MM.1S (cell line): ENCODE measurements at regions not wholly inside any gene's neighbourhood (a gene's known extent, or its start where the extent isn't known, plus 50 kb on each side); places are given as distances from the start of the nearest gene placed in this dataset.

ENCODE experiments used
- DNase-seq: peaks from one replicate; pipeline ENCODE4 v3.0.0-alpha.2; 2015
- H2AFZ ChIP-seq: fragments of 300-600 bp; sonication (generic); 2 replicates; pipeline ENCODE4 v1.6.0; 2016; ENCODE audit warnings: antibody characterized with exemption, low read length
- H3F3A ChIP-seq: fragments of 300-600 bp; sonication (generic); 2 replicates; pipeline ENCODE4 v1.6.1; 2016; ENCODE audit warnings: mild to moderate bottlenecking, antibody characterized with exemption, low read length, moderate library complexity, mixed read lengths; ENCODE audit not compliant: insufficient read depth
- H3K27ac ChIP-seq: fragments of 300-600 bp; sonication (generic); 2 replicates; pipeline ENCODE4 v1.5.1; 2016; ENCODE audit warnings: mild to moderate bottlenecking, low read length
- H3K27me3 ChIP-seq: fragments of 300-600 bp; sonication (generic); replicated peaks from 2 replicates; pipeline ENCODE4 v1.6.0; 2016; ENCODE audit warnings: low read length; ENCODE audit not compliant: insufficient read depth
- H3K36me3 ChIP-seq: fragments of 300-600 bp; sonication (generic); replicated peaks from 2 replicates; pipeline ENCODE4 v1.6.1; 2016; ENCODE audit warnings: mild to moderate bottlenecking, low read length, mixed read lengths; ENCODE audit not compliant: insufficient read depth
- H3K4me1 ChIP-seq: fragments of 300-600 bp; sonication (generic); 2 replicates; pipeline ENCODE4 v1.6.1; 2016; ENCODE audit warnings: low read length, mixed read lengths
- H3K4me2 ChIP-seq: fragments of 300-600 bp; sonication (generic); 2 replicates; pipeline ENCODE4 v1.6.0; 2016; ENCODE audit warnings: low read depth, low read length
- H3K4me3 ChIP-seq: fragments of 300-600 bp; sonication (generic); 2 replicates; pipeline ENCODE4 v1.5.1; 2016; ENCODE audit warnings: low read length, mixed read lengths
- H3K79me2 ChIP-seq: fragments of 300-600 bp; sonication (generic); 2 replicates; pipeline ENCODE4 v1.6.1; 2016; ENCODE audit warnings: mixed run types, low read length, mixed read lengths
- H3K9ac ChIP-seq: fragments of 300-600 bp; sonication (generic); 2 replicates; pipeline ENCODE4 v1.6.1; 2016; ENCODE audit warnings: low read length, mixed read lengths
- H3K9me2 ChIP-seq: fragments of 300-600 bp; sonication (generic); replicated peaks from 2 replicates; pipeline ENCODE4 v1.6.1; 2016; ENCODE audit warnings: mild to moderate bottlenecking, low read length, mixed read lengths; ENCODE audit not compliant: insufficient read depth
- H3K9me3 ChIP-seq: fragments of 300-600 bp; sonication (generic); replicated peaks from 2 replicates; pipeline ENCODE4 v1.6.1; 2016; ENCODE audit warnings: mild to moderate bottlenecking, low read length, mixed read lengths; ENCODE audit not compliant: insufficient read depth
- H4K20me1 ChIP-seq: fragments of 300-600 bp; sonication (generic); 2 replicates; pipeline ENCODE4 v1.6.1; 2016; ENCODE audit warnings: mild to moderate bottlenecking, low read length, moderate library complexity, mixed read lengths; ENCODE audit not compliant: insufficient read depth
- CTCF ChIP-seq: fragments of 300-600 bp; sonication (generic); IDR thresholded peaks from 2 replicates; pipeline ENCODE4 v1.5.1; 2016; ENCODE audit warnings: antibody characterized with exemption, low read length, mixed read lengths
- EZH2 ChIP-seq: fragments of 300-600 bp; sonication (generic); optimal IDR thresholded peaks from 2 replicates; pipeline ENCODE3; 2017; ENCODE audit warnings: low read depth, mild to moderate bottlenecking, antibody characterized with exemption, low read length, mixed read lengths
- EZH2phosphoT487 ChIP-seq: fragments of 300-600 bp; sonication (generic); IDR thresholded peaks from 2 replicates; pipeline ENCODE4 v1.6.1; 2018; ENCODE audit warnings: antibody characterized with exemption, low read length

GRCh38 chr2:12333293-12333692, 383.4 kb upstream of the TRIB2 start:
- Histone ChIP-seq H3F3A (no peaks in the 10 kb centered on the region), H2AFZ (no peak overlapping the region), H3K79me2 (no peaks in the 10 kb centered on the region), H3K27me3 (no peaks in the 10 kb centered on the region), H3K9me3 (no peaks in the 10 kb centered on the region), H3K36me3 (no peaks in the 10 kb centered on the region), H3K4me2 (no peak overlapping the region), H3K9me2 (no peaks in the 10 kb centered on the region), H3K4me3 (no peak overlapping the region), H3K9ac (no peak overlapping the region), H3K27ac (no peak overlapping the region), H3K4me1 (no peaks in the 10 kb centered on the region), H4K20me1 (no peaks in the 10 kb centered on the region)
- no peak for DNase-seq
- TF ChIP-seq CTCF (no peak), EZH2 (no peak), EZH2phosphoT487 (no peak)

GRCh38 chr2:12334412-12334966, 382.2 kb upstream of the TRIB2 start:
- H2AFZ ChIP-seq: no peak overlapping the region

DNA sequence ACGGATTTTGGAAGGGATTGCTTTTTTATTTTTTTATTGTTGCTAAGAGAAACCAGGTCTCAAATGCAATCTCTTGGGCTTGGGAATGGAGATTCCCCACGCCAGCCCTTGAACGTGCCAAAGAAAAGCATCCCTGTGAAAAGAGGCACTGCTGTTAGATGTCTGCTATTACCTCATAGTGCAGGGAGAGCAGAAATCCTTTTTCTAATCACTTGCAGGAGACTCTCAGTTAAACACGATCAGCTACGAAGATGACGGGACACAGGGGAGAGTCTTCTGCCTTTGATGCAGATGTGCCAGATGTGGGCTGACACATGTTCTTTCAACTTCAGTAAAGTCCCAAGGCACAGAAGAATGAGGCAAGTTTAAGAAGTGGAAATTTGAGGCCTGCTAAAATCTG, 381.6 kb upstream of the TRIB2 start:
- Histone ChIP-seq H3K4me3 (no peak overlapping the region), H3K36me3 (no peaks in the 10 kb centered on the region), H3K27ac (no peak overlapping the region), H4K20me1 (no peaks in the 10 kb centered on the region), H3K4me2 (no peak overlapping the region), H3K9ac (no peak overlapping the region), H3K79me2 (no peaks in the 10 kb centered on the region), H3F3A (no peaks in the 10 kb centered on the region), H3K9me3 (no peaks in the 10 kb centered on the region), H3K4me1 (no peaks in the 10 kb centered on the region), H3K9me2 (no peaks in the 10 kb centered on the region), H2AFZ (no peak overlapping the region), H3K27me3 (no peaks in the 10 kb centered on the region)
- no peak for DNase-seq
- TF ChIP-seq EZH2 (no peak), EZH2phosphoT487 (no peak), CTCF (no peak)

More at GRCh38 chr2:12334412-12334966, 382.2 kb upstream of the TRIB2 start:
- Histone ChIP-seq H3K79me2 (no peaks in the 10 kb centered on the region), H3K4me2 (no peak overlapping the region), H3K4me1 (no peaks in the 10 kb centered on the region), H3K9ac (no peak overlapping the region), H3K27me3 (no peaks in the 10 kb centered on the region), H3K36me3 (no peaks in the 10 kb centered on the region), H4K20me1 (no peaks in the 10 kb centered on the region), H3K9me2 (no peaks in the 10 kb centered on the region), H3K4me3 (no peak overlapping the region), H3F3A (no peaks in the 10 kb centered on the region), H3K27ac (no peak overlapping the region), H3K9me3 (no peaks in the 10 kb centered on the region)
- TF ChIP-seq CTCF: no peak
- TF ChIP-seq EZH2phosphoT487: no peak
- TF ChIP-seq EZH2: no peak
- no peak for DNase-seq
